T follicular helper cell (primary cell): ENCODE measurements at regions not wholly inside any gene's neighbourhood (a gene's known extent, or its start where the extent isn't known, plus 50 kb on each side); places are given as distances from the start of the nearest gene placed in this dataset.

Experiments used
- DNase-seq: peaks from one replicate; pipeline ENCODE4 v3.0.0-alpha.2; 2020; ENCODE audit warnings: low read depth

GRCh38 chr13:106723036-106723435, 155.1 kb upstream of the ARGLU1 start:
- no peak for DNase-seq

GRCh38 chr13:106722620-106723019, 154.7 kb upstream of the ARGLU1 start:
- DNase-seq, result no peak

GRCh38 chr13:106721599-106721998, 153.7 kb upstream of the ARGLU1 start:
- DNase-seq, result no peak

- no peak for DNase-seq
These were observed 146.5 kb upstream of the ARGLU1 start for GRCh38 chr13:106714271-106714982.

GRCh38 chr13:106712381-106712780, 144.4 kb upstream of the ARGLU1 start:
- no peak for DNase-seq

GRCh38 chr13:106710266-106710665, 142.3 kb upstream of the ARGLU1 start:
- DNase-seq, result no peak

- DNase-seq, result no peak
These were observed 141.6 kb upstream of the ARGLU1 start for GRCh38 chr13:106709522-106709921.

- DNase-seq, result no peak
These were observed 134.6 kb upstream of the ARGLU1 start for GRCh38 chr13:106702505-106702904.

GRCh38 chr13:106701771-106702341, 133.9 kb upstream of the ARGLU1 start:
- DNase-seq, result no peak

GRCh38 chr13:106700439-106700838, 132.5 kb upstream of the ARGLU1 start:
- DNase-seq, result no peak

- DNase-seq, result no peak
These were observed 132.1 kb upstream of the ARGLU1 start for GRCh38 chr13:106700007-106700406.

- no peak for DNase-seq
These were observed 131.4 kb upstream of the ARGLU1 start for GRCh38 chr13:106699311-106699710.

- no peak for DNase-seq
These were observed 128.8 kb upstream of the ARGLU1 start for GRCh38 chr13:106696719-106697118.

- no peak for DNase-seq
These were observed 128.2 kb upstream of the ARGLU1 start for GRCh38 chr13:106696140-106696539.

GRCh38 chr13:106695139-106695538, 127.2 kb upstream of the ARGLU1 start:
- DNase-seq, result no peak

- DNase-seq, result no peak
These were observed 123.9 kb upstream of the ARGLU1 start for GRCh38 chr13:106691861-106692260.

- no peak for DNase-seq
These were observed 123.4 kb upstream of the ARGLU1 start for GRCh38 chr13:106691341-106691740.

GRCh38 chr13:106690779-106691178, 122.8 kb upstream of the ARGLU1 start:
- DNase-seq, result no peak

- DNase-seq, result no peak
These were observed 122.0 kb upstream of the ARGLU1 start for GRCh38 chr13:106689906-106690305.

GRCh38 chr13:106688940-106689339, 121.0 kb upstream of the ARGLU1 start:
- DNase-seq, result no peak

- DNase-seq, result no peak
These were observed 118.2 kb upstream of the ARGLU1 start for GRCh38 chr13:106686163-106686562.

- no peak for DNase-seq
These were observed 117.2 kb upstream of the ARGLU1 start for GRCh38 chr13:106685143-106685542.

- no peak for DNase-seq
These were observed 116.0 kb upstream of the ARGLU1 start for GRCh38 chr13:106683918-106684317.

- DNase-seq, result no peak
These were observed 115.2 kb upstream of the ARGLU1 start for GRCh38 chr13:106683179-106683578.
